ENCODE measurements at regions not wholly inside any gene's neighbourhood (a gene's known extent, or its start where the extent isn't known, plus 50 kb on each side); places are given as distances from the start of the nearest gene placed in this dataset.

DNA sequence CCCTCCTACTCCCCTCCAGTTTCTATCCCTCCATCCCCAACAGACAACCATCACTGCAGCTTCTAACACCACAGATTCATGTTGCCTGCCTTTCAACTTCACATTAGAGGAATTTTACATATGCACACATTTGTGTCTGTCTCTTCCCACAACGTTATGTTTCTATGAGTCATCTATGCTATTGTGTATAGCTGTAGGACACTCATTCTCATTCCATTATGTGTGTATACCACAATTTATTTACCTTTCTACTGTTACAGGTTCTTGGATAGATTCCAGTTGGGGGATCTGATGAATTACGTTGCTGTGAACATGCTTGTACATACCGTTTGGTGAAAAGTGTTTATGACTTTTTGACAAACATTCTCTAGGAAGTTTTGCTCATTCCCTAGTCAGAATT, 58.8 kb upstream of the TRPC3 start:
- H3K9ac ChIP-seq (ENCODE audit: low read length) = no peak overlapping the region
- no peak overlapping the region for H2AFZ ChIP-seq (ENCODE audit: insufficient read depth, low read length, poor library complexity)
- no peak overlapping the region for H2BK5ac ChIP-seq (ENCODE audit: low read depth, low read length, poor library complexity)
- H3K27me3 ChIP-seq (ENCODE audit: insufficient read depth, low read length) = no peaks in the 10 kb centered on the region
- H2BK12ac ChIP-seq (ENCODE audit: low read length) = no peak overlapping the region
- no peak overlapping the region for H3K4me3 ChIP-seq (ENCODE audit: low read depth, low read length)
- H2BK120ac ChIP-seq (ENCODE audit: insufficient read depth, low read length, poor library complexity) = no peak overlapping the region
- no peak overlapping the region for H3K4me2 ChIP-seq (ENCODE audit: low read length)
- no peak overlapping the region for H3K14ac ChIP-seq (ENCODE audit: low read length)
- DNase-seq = no peak
- no peak overlapping the region for H3K18ac ChIP-seq (ENCODE audit: low read length)
- no peak overlapping the region for H4K8ac ChIP-seq (ENCODE audit: low read depth, low read length)
- no peak overlapping the region for H4K12ac ChIP-seq (ENCODE audit: low read depth, low read length)
- H3K27ac ChIP-seq (ENCODE audit: low read depth, low read length) = no peak overlapping the region
- H3K79me1 ChIP-seq (ENCODE audit: low read length) = no peaks in the 10 kb centered on the region
- no peak overlapping the region for H3K4ac ChIP-seq (ENCODE audit: low read depth, low read length)
- WGBS (ENCODE audit: extremely low coverage, insufficient coverage, insufficient read length) = no CpG with 5 or more reads among the region's 3 CpGs
- no peaks in the 10 kb centered on the region for H3K36me3 ChIP-seq (ENCODE audit: control insufficient read depth in 1 of 2, insufficient read depth in 2 of 2, low read length in 2 of 2)
- no peak overlapping the region for H3K23ac ChIP-seq (ENCODE audit: low read length)
- H4K91ac ChIP-seq (ENCODE audit: low read depth, low read length) = no peak overlapping the region
- H3K4me1 ChIP-seq (ENCODE audit: control insufficient read depth in 1 of 2, insufficient read depth in 2 of 2, low read length in 2 of 2) = no peaks in the 10 kb centered on the region
- H3K79me2 ChIP-seq (ENCODE audit: control insufficient read depth, insufficient read depth, low read length, poor library complexity) = no peaks in the 10 kb centered on the region
- no peaks in the 10 kb centered on the region for H3K9me3 ChIP-seq (ENCODE audit: insufficient read depth, low read depth, low read length)
- no peak overlapping the region for H2AK5ac ChIP-seq (ENCODE audit: low read length)

DNA sequence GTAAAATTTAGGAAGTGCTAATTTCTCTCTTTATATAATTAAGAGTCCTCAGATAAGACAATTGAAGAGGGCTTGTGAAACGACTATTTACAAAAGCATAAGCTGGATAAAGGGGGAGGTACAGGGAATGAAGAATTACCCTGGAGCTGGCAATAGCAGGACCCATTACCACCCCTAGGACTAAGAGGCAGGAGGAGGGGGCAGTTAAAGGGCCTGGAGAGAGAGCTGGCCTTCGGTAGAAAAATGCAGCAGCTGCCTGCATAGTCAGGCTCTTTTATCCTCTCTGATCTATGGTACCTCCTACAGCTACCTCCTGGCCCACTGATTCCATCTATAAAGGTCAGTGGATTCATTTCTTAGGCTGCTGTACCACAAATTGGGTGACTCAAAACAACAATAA, 57.7 kb upstream of the TRPC3 start:
- Histone ChIP-seq H3K4me1 (ENCODE audit: control insufficient read depth in 1 of 2, insufficient read depth in 2 of 2, low read length in 2 of 2) (no peaks in the 10 kb centered on the region), H3K27ac (ENCODE audit: low read depth, low read length) (no peak overlapping the region), H4K12ac (ENCODE audit: low read depth, low read length) (no peak overlapping the region), H2AK5ac (ENCODE audit: low read length) (no peak overlapping the region), H3K9ac (ENCODE audit: low read length) (no peak overlapping the region), H3K79me2 (ENCODE audit: control insufficient read depth, insufficient read depth, low read length, poor library complexity) (no peaks in the 10 kb centered on the region), H4K8ac (ENCODE audit: low read depth, low read length) (no peak overlapping the region), H3K79me1 (ENCODE audit: low read length) (no peaks in the 10 kb centered on the region), H2BK120ac (ENCODE audit: insufficient read depth, low read length, poor library complexity) (no peak overlapping the region), H2BK5ac (ENCODE audit: low read depth, low read length, poor library complexity) (no peak overlapping the region), H4K91ac (ENCODE audit: low read depth, low read length) (no peak overlapping the region), H2AFZ (ENCODE audit: insufficient read depth, low read length, poor library complexity) (no peak overlapping the region), H3K14ac (ENCODE audit: low read length) (no peak overlapping the region), H2BK12ac (ENCODE audit: low read length) (no peak overlapping the region), H3K4me3 (ENCODE audit: low read depth, low read length) (no peak overlapping the region), H3K18ac (ENCODE audit: low read length) (no peak overlapping the region), H3K4me2 (ENCODE audit: low read length) (no peak overlapping the region), H3K36me3 (ENCODE audit: control insufficient read depth in 1 of 2, insufficient read depth in 2 of 2, low read length in 2 of 2) (no peaks in the 10 kb centered on the region), H3K4ac (ENCODE audit: low read depth, low read length) (no peak overlapping the region), H3K23ac (ENCODE audit: low read length) (no peak overlapping the region), H3K27me3 (ENCODE audit: insufficient read depth, low read length) (no peaks in the 10 kb centered on the region), H3K9me3 (ENCODE audit: insufficient read depth, low read depth, low read length) (no peaks in the 10 kb centered on the region)
- WGBS (ENCODE audit: extremely low coverage, insufficient coverage, insufficient read length) = no CpG with 5 or more reads among the region's 2 CpGs
- DNase-seq = no peak

DNA sequence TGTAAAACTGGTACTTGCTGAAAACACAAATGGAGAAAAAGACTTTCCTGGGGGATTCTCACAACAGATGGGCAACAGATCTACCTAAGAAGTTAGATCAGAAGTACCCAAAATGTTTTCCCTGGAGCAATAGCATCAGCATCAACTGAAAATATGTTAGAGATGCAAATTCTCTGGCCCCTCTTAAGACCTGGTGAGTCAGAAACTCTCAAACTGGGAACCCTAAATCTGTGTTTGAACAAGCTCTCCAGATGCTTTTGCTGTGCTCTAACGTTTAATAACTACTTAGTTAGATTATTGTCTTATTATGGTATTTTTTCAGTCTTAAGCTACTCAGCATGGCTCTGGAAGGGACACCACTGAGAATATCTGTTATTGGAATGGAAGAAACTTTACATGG, 55.2 kb upstream of the TRPC3 start:
- Histone ChIP-seq H4K8ac (ENCODE audit: low read depth, low read length) (no peak overlapping the region), H3K27me3 (ENCODE audit: insufficient read depth, low read length) (no peaks in the 10 kb centered on the region), H2BK120ac (ENCODE audit: insufficient read depth, low read length, poor library complexity) (no peak overlapping the region), H4K12ac (ENCODE audit: low read depth, low read length) (no peak overlapping the region), H3K79me2 (ENCODE audit: control insufficient read depth, insufficient read depth, low read length, poor library complexity) (no peaks in the 10 kb centered on the region), H2BK12ac (ENCODE audit: low read length) (no peak overlapping the region), H3K27ac (ENCODE audit: low read depth, low read length) (no peak overlapping the region), H3K79me1 (ENCODE audit: low read length) (no peaks in the 10 kb centered on the region), H4K91ac (ENCODE audit: low read depth, low read length) (no peak overlapping the region), H2BK5ac (ENCODE audit: low read depth, low read length, poor library complexity) (no peak overlapping the region), H3K4me2 (ENCODE audit: low read length) (no peak overlapping the region), H3K9me3 (ENCODE audit: insufficient read depth, low read depth, low read length) (no peaks in the 10 kb centered on the region), H3K36me3 (ENCODE audit: control insufficient read depth in 1 of 2, insufficient read depth in 2 of 2, low read length in 2 of 2) (no peaks in the 10 kb centered on the region), H3K4ac (ENCODE audit: low read depth, low read length) (no peak overlapping the region), H2AK5ac (ENCODE audit: low read length) (no peak overlapping the region), H3K23ac (ENCODE audit: low read length) (no peak overlapping the region), H3K18ac (ENCODE audit: low read length) (no peak overlapping the region), H3K4me3 (ENCODE audit: low read depth, low read length) (no peak overlapping the region), H2AFZ (ENCODE audit: insufficient read depth, low read length, poor library complexity) (no peak overlapping the region), H3K4me1 (ENCODE audit: control insufficient read depth in 1 of 2, insufficient read depth in 2 of 2, low read length in 2 of 2) (no peaks in the 10 kb centered on the region), H3K14ac (ENCODE audit: low read length) (no peak overlapping the region), H3K9ac (ENCODE audit: low read length) (no peak overlapping the region)
- no peak for DNase-seq
- no CpG with 5 or more reads among the region's 1 CpG for WGBS (ENCODE audit: extremely low coverage, insufficient coverage, insufficient read length)

DNA sequence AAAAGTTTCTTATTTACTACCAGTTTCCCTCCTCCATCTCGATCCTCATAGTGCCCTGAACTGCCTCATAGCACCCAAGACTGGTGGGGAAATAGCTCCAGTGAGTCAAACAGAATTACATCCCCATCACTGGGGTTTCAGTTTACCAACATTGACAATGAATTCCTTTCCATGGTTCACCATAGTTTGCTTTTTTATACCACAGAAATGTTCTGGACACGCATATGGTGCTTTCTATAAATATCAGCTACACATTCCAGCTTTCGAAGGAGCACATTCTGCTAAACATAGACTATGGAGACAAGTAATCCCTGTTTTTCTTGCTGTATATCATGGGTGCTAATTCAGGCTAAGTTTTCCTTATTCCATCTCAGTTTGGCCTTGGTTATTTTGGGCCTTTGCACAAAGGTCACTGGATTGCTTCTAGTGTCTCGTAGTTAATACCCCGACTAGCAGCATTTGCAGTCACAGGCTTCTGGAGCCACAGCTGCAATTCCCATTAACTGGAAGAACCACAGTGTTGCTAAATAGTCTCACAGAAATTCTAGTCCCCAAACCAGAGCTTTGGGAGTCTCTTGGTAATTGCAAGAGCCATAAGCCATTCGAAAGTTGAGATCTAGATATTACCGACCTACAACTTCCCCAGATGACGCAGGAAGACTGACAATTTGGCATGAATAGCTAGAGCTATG, 53.4 kb upstream of the TRPC3 start:
- Histone ChIP-seq H3K36me3 (ENCODE audit: control insufficient read depth in 1 of 2, insufficient read depth in 2 of 2, low read length in 2 of 2) (no peaks in the 10 kb centered on the region), H4K12ac (ENCODE audit: low read depth, low read length) (no peak overlapping the region), H2AK5ac (ENCODE audit: low read length) (no peak overlapping the region), H3K23ac (ENCODE audit: low read length) (no peak overlapping the region), H3K4me2 (ENCODE audit: low read length) (no peak overlapping the region), H3K4ac (ENCODE audit: low read depth, low read length) (no peak overlapping the region), H4K8ac (ENCODE audit: low read depth, low read length) (no peak overlapping the region), H3K18ac (ENCODE audit: low read length) (no peak overlapping the region), H2BK120ac (ENCODE audit: insufficient read depth, low read length, poor library complexity) (no peak overlapping the region), H4K91ac (ENCODE audit: low read depth, low read length) (no peak overlapping the region), H3K79me2 (ENCODE audit: control insufficient read depth, insufficient read depth, low read length, poor library complexity) (no peaks in the 10 kb centered on the region), H2BK5ac (ENCODE audit: low read depth, low read length, poor library complexity) (no peak overlapping the region), H3K9me3 (ENCODE audit: insufficient read depth, low read depth, low read length) (no peaks in the 10 kb centered on the region), H2AFZ (ENCODE audit: insufficient read depth, low read length, poor library complexity) (no peak overlapping the region), H3K4me3 (ENCODE audit: low read depth, low read length) (no peak overlapping the region), H3K79me1 (ENCODE audit: low read length) (no peaks in the 10 kb centered on the region), H3K14ac (ENCODE audit: low read length) (no peak overlapping the region), H3K4me1 (ENCODE audit: control insufficient read depth in 1 of 2, insufficient read depth in 2 of 2, low read length in 2 of 2) (no peaks in the 10 kb centered on the region), H3K9ac (ENCODE audit: low read length) (no peak overlapping the region), H2BK12ac (ENCODE audit: low read length) (no peak overlapping the region), H3K27ac (ENCODE audit: low read depth, low read length) (no peak overlapping the region), H3K27me3 (ENCODE audit: insufficient read depth, low read length) (no peaks in the 10 kb centered on the region)
- no CpG with 5 or more reads among the region's 8 CpGs for WGBS (ENCODE audit: extremely low coverage, insufficient coverage, insufficient read length)
- no peak for DNase-seq

Measured in trophoblast cell (in vitro differentiated cells and primary cell).